Neuronal stem cell (in vitro differentiated cells): ENCODE measurements at regions not wholly inside any gene's neighbourhood (a gene's known extent, or its start where the extent isn't known, plus 50 kb on each side); places are given as distances from the start of the nearest gene placed in this dataset.

Experiments
- DNase-seq: peaks from one replicate; pipeline ENCODE4 v3.0.0-alpha.2; 2013; ENCODE audit warnings: low spot score
- H2AFZ ChIP-seq: one replicate; pipeline ENCODE4 v1.6.1; 2013; ENCODE audit warnings: mild to moderate bottlenecking, low read length, inconsistent platforms
- H2AK5ac ChIP-seq: 2 replicates; pipeline ENCODE4 v1.6.1; 2013; ENCODE audit warnings: low read depth, mild to moderate bottlenecking, inconsistent platforms, low read length, moderate library complexity, mixed read lengths
- H2BK120ac ChIP-seq: 2 replicates; pipeline ENCODE4 v1.6.1; 2013; ENCODE audit warnings: low read depth, mild to moderate bottlenecking, inconsistent platforms, low read length, moderate library complexity, mixed read lengths
- H2BK12ac ChIP-seq: one replicate; pipeline ENCODE4 v1.6.1; 2013; ENCODE audit warnings: low read length, inconsistent platforms
- H2BK15ac ChIP-seq: 2 replicates; pipeline ENCODE4 v1.6.1; 2013; ENCODE audit warnings: mild to moderate bottlenecking, low read length, inconsistent platforms, mixed read lengths
- H2BK5ac ChIP-seq: one replicate; pipeline ENCODE4 v1.6.1; 2013; ENCODE audit warnings: inconsistent platforms, mild to moderate bottlenecking, low read length, moderate library complexity
- H3K14ac ChIP-seq: one replicate; pipeline ENCODE4 v1.6.1; 2013; ENCODE audit warnings: low read length, inconsistent platforms
- H3K18ac ChIP-seq: 2 replicates; pipeline ENCODE4 v1.6.1; 2013; ENCODE audit warnings: low read length, inconsistent platforms
- H3K23ac ChIP-seq: 2 replicates; pipeline ENCODE4 v1.6.1; 2013; ENCODE audit warnings: low read depth, mild to moderate bottlenecking, mixed read lengths, low read length, inconsistent platforms; ENCODE audit not compliant: poor library complexity
- H3K27ac ChIP-seq: replicated peaks from 3 replicates; pipeline ENCODE4 v1.5.1; 2013; ENCODE audit warnings: low read length, inconsistent platforms
- H3K27me3 ChIP-seq, 3 experiments: 2 replicates each; pipeline ENCODE4 v1.6.1; 2013; ENCODE audit warnings: low read length in 3 of 3, mild to moderate bottlenecking in 2 of 3, inconsistent platforms in 1 of 3, low read depth in 1 of 3, mixed read lengths in 1 of 3, moderate library complexity in 1 of 3; ENCODE audit not compliant: control insufficient read depth in 3 of 3, insufficient read depth in 3 of 3
- H3K36me3 ChIP-seq, 2 donors: replicated peaks in 1 of 2; 2 replicates each; pipeline ENCODE4 v1.6.1; 2013; ENCODE audit warnings: low read length in 2 of 2; ENCODE audit not compliant: control insufficient read depth in 2 of 2, insufficient read depth in 2 of 2
- H3K4ac ChIP-seq: 2 replicates; pipeline ENCODE4 v1.6.1; 2013; ENCODE audit warnings: inconsistent platforms, mild to moderate bottlenecking, low read length, moderate library complexity
- H3K4me1 ChIP-seq, 2 donors: 1 replicate in 1 of 2; 2 replicates in 1 of 2; pipeline ENCODE4 v1.6.1; 2013; ENCODE audit warnings: low read length in 2 of 2, low read depth in 1 of 2; ENCODE audit not compliant: control insufficient read depth in 2 of 2, insufficient read depth in 1 of 2
- H3K4me2 ChIP-seq: one replicate; pipeline ENCODE4 v1.6.1; 2013; ENCODE audit warnings: mild to moderate bottlenecking, low read length, inconsistent platforms; ENCODE audit not compliant: insufficient read depth, poor library complexity, severe bottlenecking
- H3K4me3 ChIP-seq, 2 donors: 2 replicates each; pipeline ENCODE4 v1.5.1; 2013; ENCODE audit warnings: low read length in 2 of 2, mild to moderate bottlenecking in 2 of 2, inconsistent platforms in 1 of 2, moderate library complexity in 1 of 2
- H3K79me1 ChIP-seq: one replicate; pipeline ENCODE4 v1.6.1; 2013; ENCODE audit warnings: low read depth, mild to moderate bottlenecking, inconsistent platforms, low read length, moderate library complexity
- H3K9ac ChIP-seq: one replicate; pipeline ENCODE4 v1.6.1; 2013; ENCODE audit warnings: mild to moderate bottlenecking, low read depth, low read length, inconsistent platforms; ENCODE audit not compliant: poor library complexity
- H3K9me3 ChIP-seq, 2 donors: replicated peaks in 1 of 2; 2 replicates each; pipeline versions ENCODE3 to v1.6.1; 2013; ENCODE audit warnings: low read length in 2 of 2, mild to moderate bottlenecking in 2 of 2, inconsistent platforms in 1 of 2, low read depth in 1 of 2, mixed read lengths in 1 of 2, moderate library complexity in 1 of 2; ENCODE audit not compliant: control insufficient read depth in 2 of 2, insufficient read depth in 1 of 2
- H4K8ac ChIP-seq: one replicate; pipeline ENCODE4 v1.6.1; 2013; ENCODE audit warnings: low read depth, mild to moderate bottlenecking, inconsistent platforms, low read length, moderate library complexity
- H4K91ac ChIP-seq: one replicate; pipeline ENCODE4 v1.6.1; 2013; ENCODE audit warnings: low read length, low read depth, mild to moderate bottlenecking, inconsistent platforms; ENCODE audit not compliant: poor library complexity
- WGBS, 2 donors: extraction: QIAGEN DNeasy Blood & Tissue Kit; methylation state at CpG; one replicate each; pipeline ENCODE4 v1.1.7; 2013; ENCODE audit warnings: missing lambda C conversion rate in 2 of 2, mixed read lengths in 1 of 2; ENCODE audit not compliant: insufficient read length in 2 of 2, insufficient replicate concordance in 1 of 2; ENCODE audit errors: extremely low coverage in 2 of 2; 5-methylcytosine and 5-hydroxymethylcytosine counted together

DNA sequence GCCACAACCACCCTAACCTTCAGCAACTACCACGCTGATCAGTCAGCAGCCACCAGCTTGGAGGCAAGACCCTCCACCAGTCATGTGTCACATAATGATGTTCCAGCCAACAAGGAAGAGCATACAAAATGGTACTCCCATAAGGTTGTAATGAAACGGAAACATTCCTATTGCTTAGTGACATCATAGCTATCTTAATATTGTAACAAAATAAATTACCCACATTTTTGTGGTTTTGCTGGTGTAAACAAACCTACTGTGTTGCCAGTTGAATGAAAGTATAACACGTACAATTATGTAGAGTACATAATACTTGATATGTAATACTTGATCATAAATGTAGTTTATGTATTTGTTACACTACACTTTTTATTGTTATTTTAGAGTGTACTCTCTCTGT lies 1363.2 kb upstream of the ADGRL4 start:
- no peak overlapping the region for H3K9ac ChIP-seq
- H3K27ac ChIP-seq = no peak overlapping the region
- no peak overlapping the region for H2BK15ac ChIP-seq
- H3K9me3 ChIP-seq = no peaks in the 10 kb centered on the region
- no CpG with 5 or more reads among the region's 3 CpGs for WGBS, 2 donors
- no peak overlapping the region for H3K4me3 ChIP-seq
- H3K27me3 ChIP-seq = no peaks in the 10 kb centered on the region
- no peak overlapping the region for H2BK5ac ChIP-seq
- H2BK120ac ChIP-seq = no peak overlapping the region
- H3K36me3 ChIP-seq = no peaks in the 10 kb centered on the region
- H3K4me2 ChIP-seq = no peak overlapping the region
- no peak overlapping the region for H3K18ac ChIP-seq
- H4K8ac ChIP-seq = no peak overlapping the region
- H3K14ac ChIP-seq = no peak overlapping the region
- H3K23ac ChIP-seq = no peak overlapping the region
- H3K4me1 ChIP-seq = no peaks in the 10 kb centered on the region
- H2AK5ac ChIP-seq = no peak overlapping the region
- no peak for DNase-seq
- no peak overlapping the region for H2BK12ac ChIP-seq
- H4K91ac ChIP-seq = no peak overlapping the region
- H3K79me1 ChIP-seq = no peaks in the 10 kb centered on the region
- no peak overlapping the region for H2AFZ ChIP-seq
- no peak overlapping the region for H3K4ac ChIP-seq

DNA sequence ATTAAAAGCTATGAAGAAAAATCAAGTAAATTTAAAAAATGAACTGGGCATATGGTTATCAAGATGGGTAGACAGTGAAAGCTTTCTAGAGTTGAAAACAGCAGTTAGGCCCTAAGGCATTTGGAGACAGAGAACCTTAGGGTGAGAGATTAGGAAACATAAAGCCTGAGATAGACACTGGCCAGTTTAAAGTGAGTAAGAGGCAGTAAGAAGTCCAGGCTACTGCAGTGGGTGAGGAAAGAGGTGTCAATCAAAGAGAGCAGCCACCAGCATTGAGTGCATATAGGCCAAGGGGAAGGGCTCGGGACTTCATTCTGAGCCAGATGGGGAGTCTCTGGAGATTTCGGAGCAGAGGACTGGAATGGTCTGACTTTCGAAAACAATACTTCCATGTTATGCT lies 1360.5 kb upstream of the ADGRL4 start:
- Histone ChIP-seq H2AK5ac (no peak overlapping the region), H3K27ac (no peak overlapping the region), H3K36me3 (no peaks in the 10 kb centered on the region), H2AFZ (peak overlapping the region; percentile 62), H3K4me1 (no peaks in the 10 kb centered on the region), H4K91ac (no peak overlapping the region), H3K18ac (no peak overlapping the region), H3K27me3 (no peaks in the 10 kb centered on the region), H3K14ac (no peak overlapping the region), H4K8ac (no peak overlapping the region), H3K9me3 (no peaks in the 10 kb centered on the region), H3K9ac (no peak overlapping the region), H3K23ac (no peak overlapping the region), H3K4ac (no peak overlapping the region), H3K4me3 (no peak overlapping the region), H3K4me2 (no peak overlapping the region), H2BK5ac (no peak overlapping the region), H2BK12ac (no peak overlapping the region), H2BK15ac (no peak overlapping the region), H3K79me1 (no peaks in the 10 kb centered on the region), H2BK120ac (no peak overlapping the region)
- no CpG with 5 or more reads among the region's 3 CpGs for WGBS, 2 donors
- no peak for DNase-seq

DNA sequence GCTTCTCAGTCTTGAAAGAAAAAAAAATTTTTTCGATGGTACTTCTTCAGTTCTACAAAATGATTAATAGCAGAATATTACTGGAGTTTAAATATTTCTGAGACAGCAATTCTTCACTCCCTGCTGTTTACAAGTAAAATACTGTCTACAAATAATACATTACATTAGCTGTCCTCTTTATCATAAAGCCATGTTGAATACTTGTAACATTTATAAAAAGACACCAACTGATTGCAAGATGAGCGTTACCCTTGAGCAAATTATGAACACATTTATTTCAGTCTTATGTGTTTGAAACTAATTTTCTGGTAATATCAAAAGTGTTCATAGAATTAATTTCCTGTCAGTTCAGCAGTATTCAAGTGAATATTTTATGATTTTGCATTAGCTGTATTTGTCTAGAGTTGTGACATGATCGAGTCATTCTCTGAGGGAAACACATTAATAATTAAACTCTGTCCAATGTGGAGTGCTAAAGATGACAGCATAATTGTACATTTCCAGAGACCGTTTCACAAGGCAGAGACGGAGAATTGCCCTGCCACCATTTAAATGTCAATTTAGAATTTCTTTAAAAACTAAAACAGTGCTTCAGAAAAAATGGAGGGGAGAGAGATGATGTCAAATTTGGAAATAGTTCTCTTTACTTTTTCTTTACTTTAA lies 1359.0 kb upstream of the ADGRL4 start:
- Histone ChIP-seq H3K79me1 (no peaks in the 10 kb centered on the region), H3K9me3 (no peaks in the 10 kb centered on the region), H3K4ac (no peak overlapping the region), H2BK15ac (no peak overlapping the region), H3K27ac (no peak overlapping the region), H4K8ac (no peak overlapping the region), H3K23ac (no peak overlapping the region), H4K91ac (no peak overlapping the region), H3K18ac (no peak overlapping the region), H3K4me2 (no peak overlapping the region), H3K4me1 (no peaks in the 10 kb centered on the region), H2BK120ac (no peak overlapping the region), H3K36me3 (no peaks in the 10 kb centered on the region), H3K4me3 (no peak overlapping the region), H2AFZ (no peak overlapping the region), H3K14ac (no peak overlapping the region), H2BK5ac (no peak overlapping the region), H3K27me3 (no peaks in the 10 kb centered on the region), H3K9ac (no peak overlapping the region), H2AK5ac (no peak overlapping the region), H2BK12ac (no peak overlapping the region)
- WGBS, 2 donors = no CpG with 5 or more reads among the region's 5 CpGs
- no peak for DNase-seq

DNA sequence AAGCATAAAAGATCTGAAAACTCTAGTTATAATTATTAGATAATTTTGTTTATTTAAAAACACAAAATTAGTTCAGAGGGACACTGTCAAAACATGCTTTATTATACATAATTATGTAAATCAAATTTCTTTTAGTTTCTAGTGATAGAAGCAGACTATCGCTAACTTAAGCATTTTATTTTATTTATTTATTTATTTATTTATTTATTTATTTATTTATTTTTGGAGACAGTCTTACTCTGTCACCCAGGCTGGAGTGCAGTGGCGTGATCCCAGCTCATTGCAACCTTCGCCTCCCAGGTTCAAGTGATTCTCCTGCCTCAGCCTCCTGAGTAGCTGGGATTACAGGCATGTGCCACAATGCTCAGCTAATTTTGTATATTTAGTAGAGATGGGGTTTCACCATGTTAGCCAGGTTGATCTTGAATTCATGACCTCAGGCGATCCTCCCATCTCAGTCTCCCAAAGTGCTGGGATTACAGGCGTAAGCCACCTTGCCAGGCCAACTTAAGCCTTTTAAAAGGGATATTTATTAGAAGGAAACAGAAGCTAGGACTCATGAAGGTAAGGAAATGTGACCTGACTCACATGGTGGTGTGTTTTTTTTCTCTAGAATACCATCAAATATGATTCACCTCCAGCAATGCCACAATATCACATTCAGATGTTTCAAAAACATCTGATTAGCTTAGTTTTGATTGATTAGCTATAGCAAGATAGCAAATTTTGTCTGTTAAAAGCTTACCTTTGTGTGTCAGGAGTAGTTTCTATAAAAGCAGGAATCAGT lies 1357.4 kb upstream of the ADGRL4 start:
- no peaks in the 10 kb centered on the region for H3K9me3 ChIP-seq
- no peak overlapping the region for H2BK12ac ChIP-seq
- no peak overlapping the region for H2AFZ ChIP-seq
- no peak overlapping the region for H3K4me2 ChIP-seq
- no peaks in the 10 kb centered on the region for H3K4me1 ChIP-seq
- no peak overlapping the region for H3K9ac ChIP-seq
- H2BK120ac ChIP-seq = no peak overlapping the region
- H3K79me1 ChIP-seq = no peaks in the 10 kb centered on the region
- no peak overlapping the region for H4K8ac ChIP-seq
- H2BK5ac ChIP-seq = no peak overlapping the region
- no peak overlapping the region for H3K18ac ChIP-seq
- no peak overlapping the region for H2AK5ac ChIP-seq
- WGBS, 2 donors = no CpG with 5 or more reads among the region's 5 CpGs
- no peak overlapping the region for H3K23ac ChIP-seq
- H3K36me3 ChIP-seq = no peaks in the 10 kb centered on the region
- no peak for DNase-seq
- H4K91ac ChIP-seq = no peak overlapping the region
- no peak overlapping the region for H3K4me3 ChIP-seq
- no peak overlapping the region for H3K27ac ChIP-seq
- H3K27me3 ChIP-seq = no peaks in the 10 kb centered on the region
- H2BK15ac ChIP-seq = no peak overlapping the region
- H3K4ac ChIP-seq = no peak overlapping the region
- H3K14ac ChIP-seq = no peak overlapping the region
